HG03196 (cell line): ENCODE measurements at regions not wholly inside any gene's neighbourhood (a gene's known extent, or its start where the extent isn't known, plus 50 kb on each side); places are given as distances from the start of the nearest gene placed in this dataset.

Experiments used
- ATAC-seq: cut with Tn5 transposase; IDR thresholded peaks from one replicate; pipeline ENCODE4 v1.9.1; 2021; ENCODE audit not compliant: unreplicated experiment

DNA sequence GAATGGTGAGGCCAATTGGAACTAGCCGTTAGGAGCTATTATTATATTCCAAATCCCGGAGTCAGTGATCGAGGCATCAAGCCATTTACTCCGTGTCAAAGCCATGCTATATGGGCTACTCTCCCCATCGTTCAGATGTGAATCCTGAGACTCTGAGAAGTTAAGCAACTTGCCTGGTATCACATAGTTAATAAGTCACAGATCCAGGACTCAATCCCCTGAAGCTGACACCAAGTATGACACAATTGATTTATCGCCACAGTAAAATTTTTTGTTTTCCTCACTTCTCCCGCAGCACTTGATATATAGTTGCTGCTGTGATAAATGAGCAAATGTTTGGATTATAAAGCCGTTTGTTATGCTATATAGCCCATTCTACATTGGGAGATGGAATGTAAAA, 50.8 kb upstream of the TSHZ2 start:
- no peak for ATAC-seq

DNA sequence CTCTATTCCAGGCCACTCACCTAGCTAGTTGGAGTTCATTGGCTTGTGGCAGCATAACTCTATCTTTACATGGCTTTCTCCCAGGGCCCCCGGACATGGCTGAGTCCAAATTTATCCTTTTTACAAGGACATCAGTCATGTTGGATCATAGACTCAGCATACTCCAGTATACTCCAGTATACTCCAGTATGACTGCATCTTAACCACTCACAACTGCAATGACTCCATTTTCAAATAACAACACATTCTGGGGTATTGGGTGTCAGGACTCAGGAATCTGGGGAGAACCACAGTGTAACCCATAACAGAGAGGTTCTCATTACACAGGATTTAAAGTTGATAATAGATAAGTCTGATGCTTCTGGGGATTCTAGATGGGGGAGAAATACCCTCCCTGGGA, 53.8 kb upstream of the TSHZ2 start:
- ATAC-seq: no peak

DNA sequence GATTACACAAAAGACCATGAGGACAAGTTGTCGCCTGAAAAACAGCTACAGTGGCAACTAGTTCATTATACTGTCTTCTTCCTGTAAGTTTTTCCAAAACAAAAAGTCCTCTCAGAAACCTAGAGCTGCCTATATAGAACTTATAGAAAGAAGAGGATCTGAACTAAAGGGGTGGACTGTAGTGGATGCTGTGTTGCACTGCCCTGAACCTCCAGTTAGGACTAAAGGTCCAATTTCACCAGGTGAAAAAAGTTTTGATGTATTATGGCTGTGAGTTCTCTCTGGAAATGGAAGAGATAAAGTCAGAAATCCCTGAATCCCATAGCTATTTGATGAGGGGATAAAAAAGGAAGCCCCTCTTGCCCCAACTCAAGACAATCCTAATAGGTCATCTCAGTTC, 56.6 kb upstream of the TSHZ2 start:
- no peak for ATAC-seq

DNA sequence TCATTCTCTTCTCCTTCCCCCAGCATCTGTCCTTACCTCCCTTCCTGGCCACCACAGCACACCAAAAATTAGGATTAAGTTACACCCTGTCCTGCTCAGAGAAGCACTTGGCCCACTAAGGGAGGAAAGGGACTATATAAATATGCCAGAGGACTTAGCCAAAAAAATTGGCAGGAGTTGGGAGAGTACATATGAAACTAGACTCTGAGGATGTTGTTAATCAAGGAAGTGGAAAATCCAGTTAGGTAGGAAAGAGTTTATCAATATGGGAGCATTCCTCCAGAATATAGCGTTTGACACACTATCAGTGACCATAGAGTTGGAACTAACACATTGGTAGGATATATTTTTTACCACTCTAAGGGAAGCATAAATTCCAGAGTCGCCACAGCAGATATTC, 57.3 kb upstream of the TSHZ2 start:
- no peak for ATAC-seq

DNA sequence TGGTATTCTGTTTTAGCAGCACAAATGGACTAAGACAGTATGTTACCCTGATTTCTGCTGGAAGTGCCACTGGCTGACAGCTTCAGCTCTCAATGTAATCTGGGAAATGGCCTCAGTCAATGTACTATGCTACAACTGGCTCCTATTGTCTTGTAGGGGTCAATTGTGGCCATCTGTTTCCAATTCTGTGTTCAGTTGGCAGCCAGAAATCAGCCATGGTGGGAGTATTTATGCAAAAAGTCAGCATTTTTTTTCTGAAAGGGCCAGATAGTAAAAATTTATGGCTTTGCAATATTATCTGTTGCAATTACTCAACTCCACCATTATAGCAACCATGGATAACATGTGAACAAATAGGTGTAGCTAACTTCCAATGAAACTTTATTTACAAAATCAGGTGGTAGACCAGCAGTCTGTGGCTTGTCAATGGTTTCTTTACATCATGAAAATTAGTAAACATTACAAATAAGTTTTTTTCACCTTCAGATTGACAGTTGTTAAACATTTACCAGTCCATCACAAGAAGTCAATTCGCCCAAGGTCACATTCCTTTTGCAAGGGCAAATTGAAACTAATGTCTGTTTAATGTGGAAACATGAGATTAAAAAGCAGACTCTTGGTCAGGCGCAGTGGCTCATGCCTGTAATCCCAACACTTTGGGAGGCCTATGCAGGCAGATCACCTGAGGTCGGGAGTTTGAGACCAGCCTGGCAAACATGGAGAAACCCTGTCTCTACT, 58.3 kb upstream of the TSHZ2 start:
- no peak for ATAC-seq

DNA sequence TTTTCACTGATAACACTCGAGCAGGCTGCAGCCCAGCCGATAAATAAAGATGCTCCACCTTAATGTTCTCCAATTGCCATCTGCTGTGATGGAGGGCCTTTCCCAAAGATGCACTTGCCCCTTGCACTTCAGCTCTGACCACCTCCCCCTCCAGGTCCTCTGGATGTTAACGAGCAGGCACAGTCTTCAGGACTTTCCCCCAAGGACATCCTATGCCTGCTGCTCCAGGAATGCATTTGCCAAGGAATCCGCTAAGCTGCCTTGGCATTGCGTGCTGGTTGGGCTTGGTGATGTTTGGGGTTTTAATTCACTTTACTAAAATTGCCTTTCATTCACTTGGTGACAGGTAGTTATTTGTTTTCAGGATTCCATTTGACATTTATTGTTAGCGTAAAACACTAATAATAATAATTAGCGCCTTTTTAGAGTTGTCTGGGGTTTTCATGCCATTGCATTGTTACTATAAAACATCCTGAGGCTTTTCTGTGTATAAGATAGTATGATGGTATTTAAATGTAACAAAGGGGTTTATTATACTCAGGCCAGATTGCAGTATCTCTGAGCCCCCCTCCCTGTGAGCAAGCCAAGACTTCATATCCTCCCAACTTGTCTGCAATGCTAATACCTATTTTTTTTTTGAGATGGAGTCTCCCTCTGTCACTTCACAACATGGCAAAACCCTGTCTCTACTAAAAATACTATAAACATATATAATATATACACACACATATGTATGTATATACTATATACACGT, 66.7 kb upstream of the TSHZ2 start:
- ATAC-seq: no peak

DNA sequence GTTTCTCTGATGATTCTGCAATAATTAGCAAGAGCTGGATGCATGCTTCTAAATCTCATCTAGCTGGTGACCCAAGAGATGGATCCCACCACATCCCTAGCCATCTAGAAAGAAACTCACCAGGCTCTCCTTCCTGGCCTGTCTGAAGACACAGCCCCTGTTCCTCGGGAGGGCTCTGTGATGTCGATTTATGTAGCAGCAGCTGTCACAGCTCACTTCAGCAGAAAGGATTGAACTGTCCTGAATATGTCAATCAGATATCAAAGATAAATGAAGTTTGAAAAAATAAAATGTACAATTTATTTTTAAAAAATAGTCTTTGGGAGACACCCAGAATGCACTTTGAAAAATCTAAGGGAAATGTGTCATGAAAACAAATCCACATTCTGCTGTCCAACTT, 67.3 kb upstream of the TSHZ2 start:
- no peak for ATAC-seq

DNA sequence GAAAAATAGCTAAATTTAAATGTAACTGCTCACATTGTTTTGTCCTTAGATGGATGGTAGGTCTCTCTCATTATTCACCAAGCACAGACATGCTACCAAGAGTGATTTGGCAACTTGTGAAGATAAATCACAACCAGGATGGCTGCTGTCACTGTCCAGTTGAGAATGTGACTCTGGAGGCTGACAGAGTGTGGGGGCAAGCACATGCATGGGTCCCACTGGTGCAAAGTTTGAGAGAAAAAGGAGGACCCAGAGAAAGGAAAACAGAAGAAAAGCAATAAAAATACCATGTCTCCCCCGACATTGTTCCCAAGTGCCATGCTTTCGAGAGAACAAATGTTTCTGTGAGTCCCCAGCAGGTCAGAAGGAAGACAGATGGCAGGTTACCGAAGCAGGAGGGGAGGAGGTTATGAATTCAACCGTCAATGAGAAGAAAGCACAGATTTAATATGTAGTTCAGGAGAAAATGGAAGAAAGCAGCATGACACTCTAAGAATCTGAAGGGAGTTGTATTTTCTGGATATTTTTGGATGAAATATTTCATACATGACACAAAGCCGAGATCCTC, 73.0 kb upstream of the TSHZ2 start:
- ATAC-seq: no peak

DNA sequence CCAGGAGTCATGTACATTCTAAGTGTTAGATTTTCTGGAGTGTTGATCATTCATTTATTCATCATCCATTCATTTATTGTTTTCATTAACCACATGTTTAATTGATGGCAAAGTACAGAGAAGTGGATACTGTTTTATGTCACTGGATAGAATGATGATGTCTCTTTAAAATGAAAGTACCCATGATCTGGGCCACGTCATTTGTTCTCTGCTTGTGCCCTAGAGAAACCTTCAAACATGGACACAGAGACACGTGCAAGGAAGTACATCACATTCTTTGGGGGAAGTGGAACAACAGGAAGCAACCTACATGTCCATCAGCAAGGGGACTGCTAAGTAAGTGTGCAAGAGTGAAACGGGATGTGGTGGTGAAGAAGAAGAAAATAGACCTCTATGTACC, 75.8 kb upstream of the TSHZ2 start:
- ATAC-seq: no peak

DNA sequence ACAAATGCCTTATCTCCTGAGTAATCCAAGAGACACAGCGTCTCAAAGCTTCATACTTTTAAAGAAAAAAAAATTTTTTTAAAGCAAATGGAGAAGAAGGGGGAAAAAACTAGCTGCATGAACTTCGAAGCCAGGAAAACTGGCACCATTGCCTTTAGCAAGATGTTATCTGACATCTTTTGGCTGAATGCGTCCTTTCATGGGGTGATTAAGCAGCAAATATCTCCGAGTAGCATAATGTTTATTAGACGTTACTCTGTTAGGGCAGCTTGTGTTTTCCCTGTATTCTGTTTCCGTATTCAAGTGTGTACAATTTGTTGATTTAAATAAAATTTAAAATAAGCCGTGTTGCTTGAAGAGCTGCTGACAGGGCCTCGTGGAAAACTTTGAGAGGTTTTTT, 76.5 kb upstream of the TSHZ2 start:
- no peak for ATAC-seq

DNA sequence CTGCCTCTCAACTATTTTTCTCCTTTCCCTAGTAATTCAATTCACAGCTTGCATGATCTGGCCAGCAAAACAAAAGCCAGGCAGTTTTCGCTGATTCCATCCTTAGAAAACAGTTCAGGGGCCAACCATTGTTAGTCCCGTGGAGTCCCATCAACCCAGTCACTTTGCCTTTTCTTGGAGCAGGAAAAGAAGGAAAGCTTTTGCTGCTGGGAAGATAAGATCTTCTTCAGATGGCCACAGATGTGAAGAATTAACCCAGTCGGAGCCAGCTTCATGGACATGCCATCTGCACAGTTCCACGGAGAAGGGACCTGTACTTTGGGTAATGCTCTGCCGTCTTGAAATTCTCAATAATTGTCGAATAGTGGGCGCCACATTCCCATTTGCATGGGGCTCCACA, 76.9 kb upstream of the TSHZ2 start:
- no peak for ATAC-seq

DNA sequence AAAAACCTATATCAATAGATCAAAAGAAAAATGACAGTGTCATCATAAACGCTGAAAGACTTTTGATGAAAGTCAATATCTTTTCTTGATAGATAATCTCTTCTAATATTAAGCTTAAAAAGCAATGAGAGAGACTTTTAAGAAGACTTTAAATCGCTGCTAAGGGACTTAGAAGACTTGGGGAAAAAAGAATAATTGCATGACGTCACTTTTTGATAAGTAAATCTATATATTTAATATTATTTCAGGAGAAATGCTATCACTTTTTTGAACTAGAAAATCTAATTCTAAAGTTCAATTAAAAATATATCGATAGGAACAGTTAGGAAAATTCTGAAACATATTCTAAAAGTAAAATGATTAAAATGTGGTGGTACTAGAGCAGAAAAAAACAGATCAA, 78.7 kb upstream of the TSHZ2 start:
- ATAC-seq: no peak

DNA sequence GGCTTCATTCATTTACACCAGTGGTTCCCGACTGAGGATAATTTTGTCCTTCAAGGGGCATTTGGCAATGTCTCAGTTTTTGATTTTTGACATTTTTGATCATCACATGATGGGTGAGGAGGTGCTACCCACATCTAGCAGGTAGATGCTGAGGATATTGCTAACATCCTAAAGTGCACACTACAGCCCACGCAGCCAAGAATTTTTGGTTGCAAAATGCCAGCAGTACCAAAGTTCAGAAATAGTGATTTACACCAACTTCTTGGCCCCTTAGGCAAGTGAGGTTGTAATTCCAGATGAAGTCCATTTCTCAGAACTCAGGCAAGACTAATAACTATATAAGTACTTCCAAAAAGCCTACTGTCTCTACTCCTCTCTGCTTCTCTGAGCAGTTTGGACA, 80.1 kb upstream of the TSHZ2 start:
- ATAC-seq: no peak

DNA sequence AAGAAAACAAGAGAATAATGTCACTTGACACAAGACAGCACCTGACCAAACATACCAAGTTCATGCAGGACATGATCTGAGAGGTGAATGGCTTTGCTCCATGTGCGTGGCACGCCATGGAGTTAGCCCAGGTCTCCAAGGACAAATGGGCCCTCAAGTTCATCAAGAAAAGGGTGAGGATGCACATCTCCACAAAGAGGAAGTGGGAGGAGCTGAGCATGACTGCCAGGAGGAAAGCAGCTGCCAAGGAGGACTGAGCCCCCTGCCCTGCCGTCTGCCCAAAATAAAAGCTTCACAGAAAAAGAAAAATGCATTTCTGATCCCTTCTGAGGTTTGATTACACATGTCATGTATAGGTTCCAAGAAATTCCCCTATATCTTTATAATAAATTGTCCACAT, 82.0 kb upstream of the TSHZ2 start:
- no peak for ATAC-seq

DNA sequence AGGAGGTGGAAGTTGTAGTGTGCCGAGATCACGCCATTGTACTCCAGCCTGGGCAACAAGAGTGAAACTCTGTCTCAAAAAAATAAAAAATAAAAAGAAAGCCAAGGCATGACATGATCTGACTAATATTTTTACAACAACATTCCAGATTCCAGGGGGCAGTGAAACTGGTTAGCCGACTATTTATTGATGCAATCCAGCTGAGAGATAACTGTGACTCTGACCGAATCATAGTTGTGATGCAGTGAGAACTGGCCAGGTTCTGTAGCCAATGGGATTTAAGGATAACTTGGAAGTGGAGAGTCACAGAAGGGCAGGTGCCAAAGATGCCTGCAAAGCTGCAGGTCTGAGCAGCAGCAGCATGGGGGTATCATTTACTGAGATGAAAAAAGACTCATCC, 82.9 kb upstream of the TSHZ2 start:
- no peak for ATAC-seq

DNA sequence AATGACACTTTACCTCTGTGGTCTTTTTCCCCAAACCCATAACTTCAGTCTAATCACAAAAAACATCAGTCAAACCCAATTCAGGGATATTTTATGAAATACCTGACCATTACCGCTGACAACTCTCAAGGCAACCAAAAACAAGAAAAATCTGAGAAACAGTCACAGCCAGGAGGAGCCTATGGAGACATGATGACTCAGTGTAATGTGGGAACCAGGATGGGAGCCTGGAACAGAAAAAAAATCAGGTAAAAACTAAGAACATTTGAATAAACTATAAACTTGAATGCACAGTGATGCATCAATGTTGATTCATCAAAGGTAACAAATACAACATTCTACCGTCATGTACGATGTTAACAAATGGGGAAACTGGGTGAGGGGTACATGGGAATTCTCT, 84.1 kb upstream of the TSHZ2 start:
- no peak for ATAC-seq

DNA sequence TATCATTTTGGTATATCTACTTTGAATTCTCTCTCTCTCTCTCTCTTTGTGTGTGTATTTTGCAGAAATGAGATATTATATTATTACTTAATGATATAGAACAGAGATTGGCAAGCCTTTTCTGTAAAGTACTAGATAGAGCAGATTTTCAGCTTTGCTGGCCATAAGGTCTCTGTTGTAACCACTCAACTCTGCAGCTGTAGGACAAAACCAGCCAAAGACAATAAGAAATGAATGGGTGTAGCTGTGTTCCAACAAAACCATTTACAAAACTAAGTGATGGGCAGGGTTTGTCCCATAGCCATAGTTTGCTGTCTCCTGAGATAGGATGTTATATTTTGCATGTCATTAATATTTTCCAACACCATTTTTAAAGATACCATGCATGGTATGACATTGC, 91.2 kb upstream of the TSHZ2 start:
- no peak for ATAC-seq

DNA sequence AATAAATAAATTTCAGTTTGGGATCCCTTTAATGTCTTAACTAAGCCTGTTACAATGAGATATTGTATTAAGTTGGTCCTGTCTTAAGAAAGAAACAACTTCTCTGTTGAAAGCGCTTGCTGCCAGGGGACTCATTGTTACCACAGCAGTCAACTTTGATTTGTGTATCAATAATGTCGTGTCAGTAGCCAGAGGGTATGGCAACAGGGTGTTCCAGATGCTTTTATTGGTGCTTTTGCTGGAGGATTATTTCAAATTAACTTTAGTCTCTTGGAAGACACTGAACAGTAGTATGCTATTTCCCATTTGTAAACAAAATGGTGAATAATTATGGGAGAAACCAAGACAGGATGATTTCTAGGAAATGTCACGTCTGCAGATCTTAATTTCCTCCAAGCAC, 91.9 kb upstream of the TSHZ2 start:
- ATAC-seq: no peak

DNA sequence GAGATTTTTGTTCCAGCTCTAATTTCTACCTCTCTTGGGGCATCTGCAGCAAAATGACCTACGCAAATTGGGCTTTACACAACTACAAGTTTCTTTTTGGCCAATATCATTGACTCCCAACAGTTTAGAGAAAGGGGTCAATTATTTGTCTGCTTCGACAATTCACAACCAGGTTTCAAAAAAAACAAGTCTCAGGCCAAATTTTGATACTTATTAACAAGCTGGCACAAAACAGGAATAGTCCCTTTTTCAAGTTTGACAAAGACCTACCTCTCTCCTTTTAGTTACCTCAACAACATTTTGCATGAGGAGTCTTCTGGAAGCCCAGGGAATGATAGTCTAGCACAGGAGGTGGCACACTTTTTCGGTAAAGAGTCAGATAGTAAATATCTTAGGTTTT, 97.9 kb upstream of the TSHZ2 start:
- ATAC-seq: no peak

DNA sequence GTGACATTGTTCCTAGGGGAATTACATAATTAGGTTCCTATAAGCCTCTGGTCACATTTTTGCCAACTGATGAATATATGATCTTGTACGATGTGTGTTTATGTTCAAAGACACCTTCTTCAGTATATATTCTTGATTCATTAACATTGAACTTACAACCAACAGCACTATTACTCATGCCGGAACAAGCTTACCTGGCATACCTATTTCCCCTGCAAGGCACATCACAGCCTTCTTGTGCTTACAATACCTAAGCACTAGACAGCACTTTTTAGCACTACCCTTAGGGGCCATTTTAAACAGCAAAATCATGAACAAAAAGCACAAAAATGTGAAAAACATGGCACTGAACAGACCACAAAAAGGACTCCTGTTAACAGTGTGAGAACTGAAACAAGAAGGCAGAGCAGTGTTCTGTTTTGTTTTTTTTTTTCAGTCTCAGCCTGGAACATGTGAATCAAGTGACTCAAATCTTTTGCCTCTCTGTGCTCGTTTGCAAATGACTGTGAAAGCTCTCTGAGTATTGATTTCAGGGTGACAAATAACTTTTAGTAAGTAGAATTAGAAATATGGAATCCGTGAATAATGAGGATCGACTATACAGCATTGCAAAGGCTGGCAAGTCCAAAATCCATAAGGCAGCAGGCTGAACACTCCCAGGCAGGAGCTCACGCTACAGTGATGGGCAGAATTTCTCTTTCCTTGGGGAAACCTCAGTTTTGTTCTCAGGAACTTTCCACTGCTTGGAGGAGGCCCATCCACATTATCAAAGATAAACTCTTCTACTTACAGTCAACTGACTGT, 102.3 kb upstream of the TSHZ2 start:
- no peak for ATAC-seq

DNA sequence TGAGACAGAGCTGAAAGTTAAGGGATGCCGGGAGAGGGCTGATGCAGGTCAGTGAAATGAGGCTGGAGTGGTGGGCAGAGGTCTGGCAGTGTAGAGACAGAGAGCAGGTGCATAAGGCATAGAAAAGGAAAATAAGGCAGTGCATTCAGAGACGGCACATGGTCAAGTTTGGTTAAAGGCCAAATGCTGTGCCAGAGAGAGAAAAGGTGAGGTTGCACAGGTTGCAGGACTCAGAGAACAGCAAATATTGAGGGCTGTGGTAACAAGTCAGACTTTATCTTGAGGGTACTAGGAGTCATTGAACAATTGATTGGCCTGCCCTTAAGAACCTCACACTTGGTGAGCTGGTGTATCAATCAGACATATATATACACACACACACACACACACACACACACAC, 102.9 kb upstream of the TSHZ2 start:
- no peak for ATAC-seq

DNA sequence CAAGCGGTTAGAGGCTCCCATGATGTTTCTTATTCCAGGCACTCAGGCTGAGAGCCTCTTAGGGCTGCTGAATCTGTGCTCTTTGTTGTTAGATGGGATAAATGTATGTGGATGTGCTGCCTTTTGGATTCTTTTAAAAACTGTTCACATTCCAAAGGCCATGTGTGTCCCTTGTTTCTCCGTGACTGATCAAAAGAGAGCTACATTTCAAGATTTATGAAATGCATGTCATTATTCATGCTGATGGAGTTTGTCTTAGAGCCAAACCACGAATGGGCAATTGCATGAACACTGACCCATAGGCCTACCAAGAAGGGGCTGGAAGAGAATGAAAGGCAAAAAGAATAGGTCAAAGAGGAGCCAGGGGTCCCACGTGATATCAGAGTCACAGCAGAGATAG, 104.9 kb upstream of the TSHZ2 start:
- no peak for ATAC-seq
